Lung (tissue), 11 donors: ENCODE measurements at regions not wholly inside any gene's neighbourhood (a gene's known extent, or its start where the extent isn't known, plus 50 kb on each side); places are given as distances from the start of the nearest gene placed in this dataset.

Source experiments
- ATAC-seq: fragments of 200-7000 bp; cut with Tn5 transposase; one replicate; pipeline ENCODE4 v1.9.1; 2020; ENCODE audit warnings: moderate number of reproducible peaks; ENCODE audit not compliant: insufficient read depth, low FRiP score
- DNase-seq, 3 donors: peaks; one replicate each; pipeline ENCODE4 v3.0.0-alpha.2; 2013 to 2017
- H3K27ac ChIP-seq, 2 donors: one replicate each; pipeline ENCODE4 v1.5.1; 2013; ENCODE audit warnings: mild to moderate bottlenecking in 2 of 2, moderate library complexity in 2 of 2, control low read depth in 1 of 2, inconsistent platforms in 1 of 2, low read depth in 1 of 2, low read length in 1 of 2
- H3K27me3 ChIP-seq, 3 donors: one replicate each; pipeline ENCODE4 v1.5.1; 2013; ENCODE audit warnings: low read length in 2 of 3; ENCODE audit not compliant: control insufficient read depth in 3 of 3, insufficient read depth in 3 of 3
- H3K36me3 ChIP-seq, 4 donors: one replicate each; pipeline ENCODE4 v1.5.1; 2013; ENCODE audit warnings: low read length in 4 of 4, mild to moderate bottlenecking in 1 of 4, moderate library complexity in 1 of 4; ENCODE audit not compliant: control insufficient read depth in 4 of 4, insufficient read depth in 4 of 4
- H3K4me1 ChIP-seq, 5 donors: one replicate each; pipeline ENCODE4 v1.5.1; 2013; ENCODE audit warnings: low read length in 5 of 5, mild to moderate bottlenecking in 2 of 5, moderate library complexity in 1 of 5; ENCODE audit not compliant: control insufficient read depth in 5 of 5, insufficient read depth in 5 of 5
- H3K4me3 ChIP-seq: one replicate; pipeline ENCODE4 v1.5.1; 2013; ENCODE audit warnings: mild to moderate bottlenecking, control low read depth, moderate library complexity
- H3K9ac ChIP-seq, 2 donors: one replicate each; pipeline ENCODE4 v1.5.1; 2013; ENCODE audit warnings: low read length in 2 of 2, control low read depth in 1 of 2; ENCODE audit not compliant: insufficient read depth in 1 of 2
- H3K9me3 ChIP-seq, 4 donors: one replicate each; pipeline ENCODE4 v1.5.1; 2013; ENCODE audit warnings: low read length in 3 of 4, mild to moderate bottlenecking in 1 of 4, moderate library complexity in 1 of 4; ENCODE audit not compliant: control insufficient read depth in 4 of 4, insufficient read depth in 3 of 4
- WGBS, 2 donors: extraction: QIAGEN DNeasy Blood & Tissue Kit; methylation state at CpG; one replicate each; pipeline ENCODE4 v1.1.7; 2013; 5-methylcytosine and 5-hydroxymethylcytosine counted together
- TF ChIP-seq, protein P1 (sequence below): IDR thresholded peaks from 2 replicates; pipeline ENCODE4 v1.5.1; 2012; ENCODE audit warnings: mild to moderate bottlenecking; ENCODE audit errors: control extremely low read depth, extremely low read depth
- donor health status: control.
- donor health status: control.
- donor health status: Bipolar disorder and iron deficiency.
- donor health status: healthy.
- donor health status: DM: yes; HTN: yes; CAD: no.

DNA sequence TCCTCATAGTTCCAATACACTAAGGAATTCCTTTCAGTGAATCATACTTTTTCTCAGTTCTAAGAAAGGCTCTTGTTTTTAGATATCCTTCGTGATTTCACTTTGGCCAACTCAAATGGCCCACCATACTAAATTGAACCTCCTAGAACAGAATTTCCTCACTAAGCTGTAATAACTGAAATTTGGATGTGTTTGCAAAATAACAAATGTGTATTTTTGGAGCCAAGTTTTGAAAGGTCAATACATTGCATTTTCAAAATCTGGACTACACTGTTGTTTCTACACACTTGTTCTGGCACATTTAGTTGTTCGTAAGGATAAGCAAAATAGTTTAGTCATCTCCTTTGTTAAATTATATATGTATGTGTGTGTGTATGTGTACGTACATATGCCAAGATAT, 439.0 kb upstream of the STXBP6 start:
- Histone ChIP-seq H3K27me3 (no peaks in the 10 kb centered on the region), H3K27ac (no peak overlapping the region), H3K9me3 (no peaks in the 10 kb centered on the region), H3K36me3 (no peaks in the 10 kb centered on the region), H3K9ac (no peak overlapping the region), H3K4me1 (no peaks in the 10 kb centered on the region), H3K4me3 (no peak overlapping the region)
- WGBS, 2 donors, result 75 to 89% methylated on average over 3 of the region's 3 CpGs
- ATAC-seq (no peak), DNase-seq (no peak)
- TF ChIP-seq, protein P1, sequence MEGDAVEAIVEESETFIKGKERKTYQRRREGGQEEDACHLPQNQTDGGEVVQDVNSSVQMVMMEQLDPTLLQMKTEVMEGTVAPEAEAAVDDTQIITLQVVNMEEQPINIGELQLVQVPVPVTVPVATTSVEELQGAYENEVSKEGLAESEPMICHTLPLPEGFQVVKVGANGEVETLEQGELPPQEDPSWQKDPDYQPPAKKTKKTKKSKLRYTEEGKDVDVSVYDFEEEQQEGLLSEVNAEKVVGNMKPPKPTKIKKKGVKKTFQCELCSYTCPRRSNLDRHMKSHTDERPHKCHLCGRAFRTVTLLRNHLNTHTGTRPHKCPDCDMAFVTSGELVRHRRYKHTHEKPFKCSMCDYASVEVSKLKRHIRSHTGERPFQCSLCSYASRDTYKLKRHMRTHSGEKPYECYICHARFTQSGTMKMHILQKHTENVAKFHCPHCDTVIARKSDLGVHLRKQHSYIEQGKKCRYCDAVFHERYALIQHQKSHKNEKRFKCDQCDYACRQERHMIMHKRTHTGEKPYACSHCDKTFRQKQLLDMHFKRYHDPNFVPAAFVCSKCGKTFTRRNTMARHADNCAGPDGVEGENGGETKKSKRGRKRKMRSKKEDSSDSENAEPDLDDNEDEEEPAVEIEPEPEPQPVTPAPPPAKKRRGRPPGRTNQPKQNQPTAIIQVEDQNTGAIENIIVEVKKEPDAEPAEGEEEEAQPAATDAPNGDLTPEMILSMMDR, result no peak

DNA sequence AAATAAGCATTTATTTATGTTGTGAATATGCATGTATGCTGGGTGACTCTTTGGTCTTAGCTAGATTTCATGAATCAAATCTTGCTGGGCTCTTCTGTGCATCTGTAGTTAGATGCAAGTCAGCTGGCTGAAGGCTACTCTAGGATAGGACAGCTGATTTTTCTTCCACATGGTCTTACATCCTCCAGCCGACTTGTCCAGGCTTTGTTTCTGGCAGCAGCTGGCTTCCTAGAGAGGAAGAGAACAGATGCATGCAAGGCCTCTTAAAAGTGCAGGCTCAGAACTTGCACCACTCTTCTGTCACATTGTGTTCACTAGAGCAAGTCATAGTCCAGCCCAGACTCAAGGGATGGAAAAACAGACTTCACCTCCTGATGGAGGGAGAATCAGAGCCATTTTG, 435.4 kb upstream of the STXBP6 start:
- Histone ChIP-seq H3K9me3 (no peaks in the 10 kb centered on the region), H3K4me1 (no peaks in the 10 kb centered on the region), H3K27me3 (no peaks in the 10 kb centered on the region), H3K9ac (no peak overlapping the region), H3K4me3 (no peak overlapping the region), H3K27ac (no peak overlapping the region), H3K36me3 (no peaks in the 10 kb centered on the region)
- WGBS, 2 donors, result 34 to 60% methylated on average over 1 of the region's 1 CpG
- ATAC-seq (no peak), DNase-seq (no peak)
- TF ChIP-seq, protein P1, result no peak

DNA sequence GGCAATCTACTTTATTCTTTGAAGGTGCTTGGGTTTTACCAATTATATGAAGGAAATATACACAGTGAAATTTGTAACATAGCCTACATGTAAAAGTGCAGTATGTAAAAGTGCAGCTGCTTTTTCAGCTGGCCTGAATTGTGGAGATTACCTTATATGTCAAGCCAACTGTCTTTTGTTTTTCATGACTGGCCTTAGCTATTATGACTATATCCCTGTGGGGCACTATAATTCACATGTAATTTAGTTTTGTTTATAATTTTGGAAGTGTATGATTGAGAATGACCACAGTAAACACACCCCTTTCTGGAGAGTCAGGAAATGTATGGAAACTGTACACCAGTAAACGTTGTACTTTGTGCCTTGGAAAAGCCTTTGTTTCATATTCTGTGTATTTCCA, 435.0 kb upstream of the STXBP6 start:
- Histone ChIP-seq H3K4me1 (no peaks in the 10 kb centered on the region), H3K4me3 (no peak overlapping the region), H3K9me3 (no peaks in the 10 kb centered on the region), H3K36me3 (no peaks in the 10 kb centered on the region), H3K9ac (no peak overlapping the region), H3K27ac (no peak overlapping the region), H3K27me3 (no peaks in the 10 kb centered on the region)
- 38 to 81% methylated on average over 1 of the region's 1 CpG for WGBS, 2 donors
- ATAC-seq, result no peak
- DNase-seq, result no peak
- TF ChIP-seq, protein P1, result no peak

DNA sequence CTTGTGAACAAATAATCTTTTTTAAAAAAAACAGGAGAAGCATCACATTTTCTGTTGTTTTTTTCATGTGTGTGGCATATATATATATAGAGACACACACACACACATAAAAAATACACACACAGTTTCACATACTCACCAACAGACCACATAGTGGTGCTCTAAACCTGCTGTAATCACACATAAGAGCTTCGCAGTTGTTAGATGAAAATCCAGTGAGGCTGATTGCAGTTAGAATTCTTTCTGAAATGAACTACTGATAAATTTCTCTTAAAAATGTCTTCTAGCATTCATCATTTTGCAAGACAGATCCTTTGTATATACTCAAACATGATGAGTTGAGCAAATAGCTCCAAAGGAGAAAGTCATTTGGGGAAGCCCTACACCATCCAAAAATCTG, 434.3 kb upstream of the STXBP6 start:
- Histone ChIP-seq H3K4me1 (no peaks in the 10 kb centered on the region), H3K27me3 (no peaks in the 10 kb centered on the region), H3K36me3 (no peaks in the 10 kb centered on the region), H3K27ac (no peak overlapping the region), H3K4me3 (no peak overlapping the region), H3K9ac (no peak overlapping the region), H3K9me3 (no peaks in the 10 kb centered on the region)
- ATAC-seq (no peak), DNase-seq (peak in 1 of 3 donors; percentile 5)
- TF ChIP-seq, protein P1, result no peak
- WGBS, 2 donors, result 71 to 94% methylated on average over 1 of the region's 1 CpG
